Vagina (tissue), 2 donors: ENCODE measurements at regions not wholly inside any gene's neighbourhood (a gene's known extent, or its start where the extent isn't known, plus 50 kb on each side); places are given as distances from the start of the nearest gene placed in this dataset.

Source experiments
- POLR2AphosphoS5 ChIP-seq, 2 donors: sonication (generic); formaldehyde crosslinking; IDR thresholded peaks; one replicate each; pipeline ENCODE4 v1.9.0; 2017; ENCODE audit warnings: antibody characterized with exemption in 2 of 2, mild to moderate bottlenecking in 2 of 2, low read depth in 1 of 2; ENCODE audit not compliant: insufficient read depth in 1 of 2
- TF ChIP-seq, protein P1 (sequence below), 3 experiments: fragments of 450-650 bp in 2 of 3; fragments of 200-600 bp in 1 of 3; sonication (generic) in 1 of 3; IDR thresholded peaks; one replicate each; pipeline ENCODE4 v1.5.1; 2017 to 2019; ENCODE audit warnings: antibody characterized with exemption in 3 of 3, mild to moderate bottlenecking in 2 of 3, moderate library complexity in 2 of 3

DNA sequence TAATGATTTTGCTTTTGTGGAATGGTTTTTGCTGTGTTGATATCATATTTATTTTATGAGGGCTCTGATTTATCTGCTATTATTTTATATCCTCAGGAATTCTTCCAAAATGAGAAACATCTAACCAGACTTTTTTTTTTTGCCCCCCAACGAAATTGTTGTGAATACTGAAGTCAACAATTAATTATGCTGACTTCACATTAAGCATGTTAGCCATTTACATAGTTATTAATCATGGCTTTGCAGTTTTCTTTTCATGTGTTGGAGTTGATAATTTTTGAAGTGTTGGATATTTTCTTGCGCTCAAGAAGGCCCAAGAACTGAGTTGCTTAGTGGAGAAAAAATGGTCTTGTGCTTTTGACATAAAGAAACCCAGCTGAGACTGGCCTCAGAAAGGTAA is 246.6 kb upstream of the CRY1 start:
- TF ChIP-seq, protein P1, sequence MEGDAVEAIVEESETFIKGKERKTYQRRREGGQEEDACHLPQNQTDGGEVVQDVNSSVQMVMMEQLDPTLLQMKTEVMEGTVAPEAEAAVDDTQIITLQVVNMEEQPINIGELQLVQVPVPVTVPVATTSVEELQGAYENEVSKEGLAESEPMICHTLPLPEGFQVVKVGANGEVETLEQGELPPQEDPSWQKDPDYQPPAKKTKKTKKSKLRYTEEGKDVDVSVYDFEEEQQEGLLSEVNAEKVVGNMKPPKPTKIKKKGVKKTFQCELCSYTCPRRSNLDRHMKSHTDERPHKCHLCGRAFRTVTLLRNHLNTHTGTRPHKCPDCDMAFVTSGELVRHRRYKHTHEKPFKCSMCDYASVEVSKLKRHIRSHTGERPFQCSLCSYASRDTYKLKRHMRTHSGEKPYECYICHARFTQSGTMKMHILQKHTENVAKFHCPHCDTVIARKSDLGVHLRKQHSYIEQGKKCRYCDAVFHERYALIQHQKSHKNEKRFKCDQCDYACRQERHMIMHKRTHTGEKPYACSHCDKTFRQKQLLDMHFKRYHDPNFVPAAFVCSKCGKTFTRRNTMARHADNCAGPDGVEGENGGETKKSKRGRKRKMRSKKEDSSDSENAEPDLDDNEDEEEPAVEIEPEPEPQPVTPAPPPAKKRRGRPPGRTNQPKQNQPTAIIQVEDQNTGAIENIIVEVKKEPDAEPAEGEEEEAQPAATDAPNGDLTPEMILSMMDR (IDR thresholded peaks at IDR 0.05): no peak
- no peak for TF ChIP-seq POLR2AphosphoS5 (IDR thresholded peaks at IDR 0.05; ENCODE audit: insufficient read depth in 1 of 2, low read depth in 1 of 2)
